Thoracic aorta (tissue), 2 donors: ENCODE measurements at regions not wholly inside any gene's neighbourhood (a gene's known extent, or its start where the extent isn't known, plus 50 kb on each side); places are given as distances from the start of the nearest gene placed in this dataset.

Experiments used
- ATAC-seq: fragments of 150-250 bp; one replicate; pipeline ENCODE4 v1.8.0; 2017; ENCODE audit warnings: low read depth; ENCODE audit not compliant: insufficient number of reproducible peaks, low FRiP score
- DNase-seq: peaks from one replicate; pipeline ENCODE4 v3.0.0-alpha.2; 2020; ENCODE audit warnings: low spot score
- H3K27ac ChIP-seq, 2 donors: fragments of 200-600 bp; sonication (generic); 1 replicate in 1 of 2; 2 replicates in 1 of 2; pipeline ENCODE4 v1.5.1; 2016; ENCODE audit warnings: mild to moderate bottlenecking in 2 of 2, moderate library complexity in 2 of 2
- H3K27me3 ChIP-seq: fragments of 200-600 bp; sonication (generic); replicated peaks from 2 replicates; pipeline ENCODE4 v1.6.0; 2016; ENCODE audit warnings: mild to moderate bottlenecking; ENCODE audit not compliant: insufficient read depth
- H3K36me3 ChIP-seq: fragments of 200-600 bp; sonication (generic); one replicate; pipeline ENCODE4 v1.5.1; 2016
- H3K4me1 ChIP-seq, 2 donors: fragments of 200-600 bp; sonication (generic); 1 replicate in 1 of 2; 2 replicates in 1 of 2; pipeline versions ENCODE4 v1.5.1 to v1.6.0; 2016; ENCODE audit warnings: low read depth in 2 of 2, mild to moderate bottlenecking in 1 of 2; ENCODE audit not compliant: control insufficient read depth in 1 of 2
- H3K4me3 ChIP-seq: fragments of 200-600 bp; sonication (generic); 2 replicates; pipeline ENCODE4 v1.5.1; 2016; ENCODE audit warnings: mild to moderate bottlenecking
- H3K9me3 ChIP-seq: fragments of 200-600 bp; sonication (generic); 2 replicates; pipeline ENCODE4 v1.5.1; 2016
- TF ChIP-seq, protein P1 (sequence below): fragments of 200-600 bp; sonication (generic); IDR thresholded peaks from one replicate; pipeline ENCODE4 v1.5.1; 2019; ENCODE audit warnings: antibody characterized with exemption

DNA sequence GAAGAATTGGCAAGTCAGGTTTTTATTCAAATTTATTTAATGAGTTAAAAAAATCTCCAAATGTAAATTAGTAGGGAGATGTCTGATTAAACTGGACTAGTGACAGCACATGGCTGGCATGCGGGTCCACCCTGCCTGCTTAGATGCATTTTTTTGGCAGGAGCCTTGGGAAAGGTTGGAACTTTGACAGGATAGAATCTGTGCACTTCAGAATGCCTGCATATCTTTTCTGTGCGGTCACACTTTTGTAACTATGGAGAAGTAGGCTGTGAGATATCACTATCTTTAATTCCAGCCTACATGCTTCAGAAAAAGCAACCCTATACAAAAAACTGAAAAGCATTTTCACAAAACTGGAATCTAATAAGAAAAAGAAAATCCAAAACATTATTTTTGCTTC, 317.8 kb downstream of the MBD2 start:
- Histone ChIP-seq H3K27me3 (no peaks in the 10 kb centered on the region), H3K4me3 (no peak overlapping the region), H3K9me3 (no peaks in the 10 kb centered on the region), H3K27ac (no peak overlapping the region), H3K36me3 (no peaks in the 10 kb centered on the region), H3K4me1 (peaks cover 0 to 4% of the 10 kb centered on the region in 2 donors)
- no peak for DNase-seq
- TF ChIP-seq, protein P1, sequence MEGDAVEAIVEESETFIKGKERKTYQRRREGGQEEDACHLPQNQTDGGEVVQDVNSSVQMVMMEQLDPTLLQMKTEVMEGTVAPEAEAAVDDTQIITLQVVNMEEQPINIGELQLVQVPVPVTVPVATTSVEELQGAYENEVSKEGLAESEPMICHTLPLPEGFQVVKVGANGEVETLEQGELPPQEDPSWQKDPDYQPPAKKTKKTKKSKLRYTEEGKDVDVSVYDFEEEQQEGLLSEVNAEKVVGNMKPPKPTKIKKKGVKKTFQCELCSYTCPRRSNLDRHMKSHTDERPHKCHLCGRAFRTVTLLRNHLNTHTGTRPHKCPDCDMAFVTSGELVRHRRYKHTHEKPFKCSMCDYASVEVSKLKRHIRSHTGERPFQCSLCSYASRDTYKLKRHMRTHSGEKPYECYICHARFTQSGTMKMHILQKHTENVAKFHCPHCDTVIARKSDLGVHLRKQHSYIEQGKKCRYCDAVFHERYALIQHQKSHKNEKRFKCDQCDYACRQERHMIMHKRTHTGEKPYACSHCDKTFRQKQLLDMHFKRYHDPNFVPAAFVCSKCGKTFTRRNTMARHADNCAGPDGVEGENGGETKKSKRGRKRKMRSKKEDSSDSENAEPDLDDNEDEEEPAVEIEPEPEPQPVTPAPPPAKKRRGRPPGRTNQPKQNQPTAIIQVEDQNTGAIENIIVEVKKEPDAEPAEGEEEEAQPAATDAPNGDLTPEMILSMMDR = no peak
- no peak for ATAC-seq

DNA sequence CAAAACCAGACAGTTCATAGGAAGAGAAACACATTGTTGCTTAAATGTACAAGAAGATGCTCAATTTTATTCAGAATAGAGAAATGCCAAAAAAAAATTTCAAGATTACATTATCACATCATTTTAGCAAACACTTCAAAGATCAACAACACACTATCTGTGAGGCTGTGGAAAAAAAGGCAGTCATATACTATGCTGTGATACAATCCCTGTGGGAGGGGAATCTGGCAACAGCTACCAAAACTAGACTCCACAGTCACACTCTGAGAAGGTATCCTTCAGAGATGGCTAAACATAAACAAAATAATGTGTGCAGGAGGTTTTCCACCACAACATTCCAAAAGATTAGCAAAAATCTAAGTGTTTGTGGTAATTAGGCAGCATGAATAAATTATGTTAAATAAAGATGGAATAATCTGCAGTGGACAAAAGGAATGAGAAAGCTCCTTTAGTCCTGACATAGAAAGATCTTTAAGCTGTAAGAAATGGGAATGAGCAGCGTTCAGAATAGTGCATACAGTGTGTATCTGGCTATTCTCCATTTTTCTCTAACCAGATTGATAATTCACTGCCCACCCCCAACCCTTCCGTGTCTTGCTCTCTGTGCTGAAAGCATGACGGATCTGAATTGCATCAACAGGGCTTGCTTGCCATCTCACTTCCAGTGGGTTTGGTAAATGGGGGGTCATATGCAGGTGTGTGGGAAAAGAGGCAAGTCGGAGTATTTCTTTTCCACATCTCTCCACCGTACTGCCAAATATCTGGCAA, 329.6 kb downstream of the MBD2 start:
- no peaks in the 10 kb centered on the region for H3K9me3 ChIP-seq
- no peaks in the 10 kb centered on the region for H3K36me3 ChIP-seq
- no peak overlapping the region for H3K27ac ChIP-seq
- no peak overlapping the region for H3K4me3 ChIP-seq
- H3K4me1 ChIP-seq = no peaks in the 10 kb centered on the region
- no peaks in the 10 kb centered on the region for H3K27me3 ChIP-seq
- ATAC-seq (no peak), DNase-seq (no peak)
- TF ChIP-seq, protein P1 = no peak

DNA sequence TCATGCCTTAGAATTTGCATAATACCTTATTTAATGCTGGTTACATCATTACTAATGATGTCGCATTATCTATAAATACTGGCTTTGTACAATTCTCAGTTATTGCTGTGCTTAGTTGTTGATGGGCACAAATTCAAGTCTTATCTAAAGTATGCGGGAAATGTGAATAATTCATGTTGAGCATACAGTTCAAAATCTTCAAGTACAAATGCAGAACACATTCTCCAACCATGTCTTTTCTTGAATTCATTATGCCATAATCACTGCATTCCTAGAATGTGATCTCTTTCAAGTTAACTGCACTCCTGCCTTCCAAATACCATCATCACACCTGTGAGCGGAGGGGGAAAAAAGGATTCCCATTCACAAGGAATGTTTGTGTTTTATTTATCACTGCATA, 337.0 kb downstream of the MBD2 start:
- no peak for DNase-seq
- H3K9me3 ChIP-seq = no peaks in the 10 kb centered on the region
- TF ChIP-seq, protein P1 = no peak
- H3K36me3 ChIP-seq = no peaks in the 10 kb centered on the region
- H3K4me1 ChIP-seq = peaks cover 0 to 6% of the 10 kb centered on the region in 2 donors
- H3K4me3 ChIP-seq = no peak overlapping the region
- no peak for ATAC-seq
- H3K27ac ChIP-seq = no peak overlapping the region
- H3K27me3 ChIP-seq = no peaks in the 10 kb centered on the region

DNA sequence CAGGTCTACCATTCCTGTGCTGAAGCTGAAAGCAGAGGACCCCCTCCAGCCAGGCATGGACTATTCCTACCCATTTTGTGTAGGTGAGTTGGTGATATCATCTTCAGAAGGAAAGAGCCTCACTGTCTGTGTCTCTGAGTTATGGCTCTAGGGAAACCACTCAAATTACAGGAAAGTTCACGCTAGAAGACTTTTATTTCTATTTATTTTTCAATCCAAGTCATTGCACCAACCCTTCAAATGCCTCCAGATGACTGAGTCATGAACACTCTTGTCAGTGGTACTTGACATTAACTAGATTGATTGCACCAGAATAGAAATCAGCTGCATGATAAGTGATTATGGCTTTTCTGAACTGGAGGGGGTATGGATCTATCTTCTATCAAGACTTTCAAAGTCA, 338.4 kb downstream of the MBD2 start:
- Histone ChIP-seq H3K4me3 (no peak overlapping the region), H3K4me1 (peaks cover 0 to 6% of the 10 kb centered on the region in 2 donors), H3K9me3 (no peaks in the 10 kb centered on the region), H3K27me3 (no peaks in the 10 kb centered on the region), H3K27ac (no peak overlapping the region), H3K36me3 (no peaks in the 10 kb centered on the region)
- DNase-seq (no peak), ATAC-seq (no peak)
- TF ChIP-seq, protein P1 = no peak

DNA sequence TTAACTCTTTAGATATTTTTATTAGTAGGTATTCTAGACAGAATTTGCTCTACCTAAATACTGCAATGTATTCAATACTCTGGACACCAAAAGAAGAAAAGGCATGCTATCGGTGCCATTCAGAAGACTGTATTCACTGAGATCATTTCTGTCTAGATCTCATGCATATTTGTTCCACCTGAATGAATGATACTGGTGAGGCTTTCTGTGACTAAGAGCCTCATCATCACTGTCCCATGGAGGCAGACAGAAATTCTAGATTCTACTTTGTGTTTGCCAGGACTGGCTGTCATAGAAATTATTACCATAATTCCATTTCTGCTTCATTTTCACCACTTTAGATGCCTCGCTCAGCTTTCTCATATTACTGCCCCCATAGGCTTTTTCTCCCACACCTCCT, 340.7 kb downstream of the MBD2 start:
- H3K27me3 ChIP-seq = no peaks in the 10 kb centered on the region
- no peak for ATAC-seq
- no peak overlapping the region for H3K4me3 ChIP-seq
- no peaks in the 10 kb centered on the region for H3K36me3 ChIP-seq
- no peak overlapping the region for H3K27ac ChIP-seq
- DNase-seq = no peak
- TF ChIP-seq, protein P1 = no peak
- no peaks in the 10 kb centered on the region for H3K9me3 ChIP-seq
- peaks cover 0 to 6% of the 10 kb centered on the region in 2 donors for H3K4me1 ChIP-seq
